WTC11 (cell line): ENCODE measurements at regions not wholly inside any gene's neighbourhood (a gene's known extent, or its start where the extent isn't known, plus 50 kb on each side); places are given as distances from the start of the nearest gene placed in this dataset.

Source experiments
- ATAC-seq: fragments of 200-7000 bp; cut with Tn5 transposase; 2 replicates; pipeline ENCODE4 v1.10.0; 2021; ENCODE audit warnings: mild to moderate bottlenecking, moderate library complexity
- CTCF ChIA-PET: fragments of 300-600 bp; sonication (Branson Sonifier 250); formaldehyde crosslinking; loops from one replicate; lab custom pipeline; 2021; ENCODE audit warnings: antibody characterized with exemption; lab: Charles Lee
- POLR2A ChIA-PET: fragments of 350-600 bp; sonication (Branson Sonifier 250); formaldehyde crosslinking; loops from one replicate; lab custom pipeline; 2021; ENCODE audit warnings: antibody characterized with exemption; lab: Charles Lee
- DNase-seq: peaks from one replicate; pipeline ENCODE4 v3.0.0; 2021; ENCODE audit warnings: low spot score
- H3K27ac Mint-ChIP-seq: 2 replicates; pipeline ENCODE4 v1.8.0; 2021; ENCODE audit warnings: mixed read lengths
- H3K27me3 Mint-ChIP-seq: 2 replicates; pipeline ENCODE4 v1.8.0; 2021; ENCODE audit warnings: low read depth, mild to moderate bottlenecking, moderate library complexity, mixed read lengths
- H3K36me3 Mint-ChIP-seq: 2 replicates; pipeline ENCODE4 v1.8.0; 2021; ENCODE audit warnings: mixed read lengths
- H3K4me1 Mint-ChIP-seq: 2 replicates; pipeline ENCODE4 v1.8.0; 2022; ENCODE audit warnings: mixed read lengths
- H3K4me3 Mint-ChIP-seq: 2 replicates; pipeline ENCODE4 v1.8.0; 2021; ENCODE audit warnings: mild to moderate bottlenecking, moderate library complexity, mixed read lengths
- H3K9me3 Mint-ChIP-seq: 2 replicates; pipeline ENCODE4 v1.8.0; 2021; ENCODE audit warnings: mixed read lengths
- ATF1 ChIP-seq: sonication (generic); formaldehyde crosslinking; IDR thresholded peaks from 2 replicates; pipeline ENCODE4 v1.8.1; 2023; ENCODE audit warnings: mild to moderate bottlenecking, moderate library complexity, missing genetic modification reagents
- CREB1 ChIP-seq: sonication (generic); formaldehyde crosslinking; IDR thresholded peaks from 2 replicates; pipeline ENCODE4 v1.8.0; 2023; ENCODE audit warnings: mild to moderate bottlenecking, missing genetic modification reagents
- CREM ChIP-seq: sonication (generic); formaldehyde crosslinking; IDR thresholded peaks from 2 replicates; pipeline ENCODE4 v1.8.1; 2022; ENCODE audit warnings: mild to moderate bottlenecking, missing genetic modification reagents, moderate library complexity
- JUN ChIP-seq: sonication (generic); formaldehyde crosslinking; IDR thresholded peaks from 2 replicates; pipeline ENCODE4 v1.8.0; 2023; ENCODE audit warnings: mild to moderate bottlenecking, missing genetic modification reagents
- KAT7 ChIP-seq: sonication (generic); formaldehyde crosslinking; IDR thresholded peaks from 2 replicates; pipeline ENCODE4 v1.8.1; 2023; ENCODE audit warnings: missing genetic modification reagents, mild to moderate bottlenecking, borderline replicate concordance
- MXD4 ChIP-seq: fragments of 250-450 bp; sonication (Bioruptor Pico); IDR thresholded peaks from 2 replicates; pipeline ENCODE4 v1.8.0; 2021; ENCODE audit warnings: mild to moderate bottlenecking, moderate library complexity, borderline replicate concordance
- NR1H2 ChIP-seq: sonication (generic); formaldehyde crosslinking; IDR thresholded peaks from 2 replicates; pipeline ENCODE4 v1.9.0; 2021; ENCODE audit warnings: mild to moderate bottlenecking, moderate library complexity, missing genetic modification reagents
- NR2C2 ChIP-seq: sonication (generic); formaldehyde crosslinking; IDR thresholded peaks from 2 replicates; pipeline ENCODE4 v1.8.0; 2022; ENCODE audit warnings: mild to moderate bottlenecking, missing genetic modification reagents
- PRRX2 ChIP-seq: fragments of 250-450 bp; sonication (Bioruptor Pico); IDR thresholded peaks from 2 replicates; pipeline ENCODE4 v1.8.0; 2021; ENCODE audit warnings: mild to moderate bottlenecking
- SMAD4 ChIP-seq: sonication (generic); formaldehyde crosslinking; IDR thresholded peaks from 2 replicates; pipeline ENCODE4 v1.8.0; 2022; ENCODE audit warnings: mild to moderate bottlenecking, missing genetic modification reagents
- SOX15 ChIP-seq: fragments of 250-450 bp; sonication (Bioruptor Pico); IDR thresholded peaks from 2 replicates; pipeline ENCODE4 v1.9.0; 2021; ENCODE audit warnings: mild to moderate bottlenecking
- TCF7 ChIP-seq: sonication (generic); formaldehyde crosslinking; IDR thresholded peaks from 2 replicates; pipeline ENCODE4 v1.8.0; 2022; ENCODE audit warnings: mild to moderate bottlenecking, low read depth, missing genetic modification reagents, moderate library complexity
- TEAD4 ChIP-seq: sonication (generic); formaldehyde crosslinking; IDR thresholded peaks from 2 replicates; pipeline ENCODE4 v1.8.0; 2022; ENCODE audit warnings: mild to moderate bottlenecking, missing genetic modification reagents
- ZNF121 ChIP-seq: sonication (generic); formaldehyde crosslinking; IDR thresholded peaks from 2 replicates; pipeline ENCODE4 v1.8.0; 2023; ENCODE audit warnings: missing genetic modification reagents
- TF ChIP-seq, protein P1 (sequence below): fragments of 200-600 bp; IDR thresholded peaks from 2 replicates; pipeline ENCODE4 v1.8.0; 2022; ENCODE audit warnings: antibody characterized with exemption
- TF ChIP-seq, protein P2 (sequence below): sonication (generic); formaldehyde crosslinking; IDR thresholded peaks from 2 replicates; pipeline ENCODE4 v1.8.1; 2022; ENCODE audit warnings: low read depth, mild to moderate bottlenecking, moderate library complexity, missing genetic modification reagents, borderline replicate concordance
- TF ChIP-seq, protein P3 (sequence below): sonication (generic); formaldehyde crosslinking; IDR thresholded peaks from 2 replicates; pipeline ENCODE4 v1.8.0; 2022; ENCODE audit warnings: mild to moderate bottlenecking, missing genetic modification reagents
- TF ChIP-seq, protein P4 (sequence below): sonication (generic); formaldehyde crosslinking; IDR thresholded peaks from 2 replicates; pipeline ENCODE4 v1.8.0; 2022; ENCODE audit warnings: mild to moderate bottlenecking, missing genetic modification reagents
- TF ChIP-seq, protein P5 (sequence below): fragments of 250-450 bp; sonication (Bioruptor Pico); IDR thresholded peaks from 2 replicates; pipeline ENCODE4 v1.8.0; 2021; ENCODE audit warnings: mild to moderate bottlenecking

DNA sequence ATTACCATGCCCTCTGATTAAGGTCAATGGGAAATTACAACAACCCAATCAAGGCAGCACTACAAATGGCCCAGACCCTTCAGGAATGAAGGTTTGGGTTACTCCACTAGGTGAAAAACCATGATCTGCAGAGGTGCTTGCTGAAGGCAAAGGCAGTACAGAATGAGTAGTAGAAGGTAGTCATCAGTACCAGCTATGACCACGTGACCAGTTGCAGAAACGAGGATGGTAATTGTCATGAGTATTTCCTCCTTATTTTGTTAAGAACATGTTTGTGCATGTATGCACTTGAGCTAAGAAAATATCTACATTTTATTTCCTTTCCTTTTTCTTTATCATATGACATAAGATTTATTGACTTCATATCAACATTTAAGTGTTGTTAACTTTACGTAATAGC, 607.1 kb downstream of the KCNT2 start (continued):
- TF ChIP-seq NR2C2 (CRISPR knock-in tag) (no peak), ATF1 (CRISPR knock-in tag) (no peak), PRRX2 (no peak), SOX15 (no peak)
- TF ChIP-seq, protein P1, sequence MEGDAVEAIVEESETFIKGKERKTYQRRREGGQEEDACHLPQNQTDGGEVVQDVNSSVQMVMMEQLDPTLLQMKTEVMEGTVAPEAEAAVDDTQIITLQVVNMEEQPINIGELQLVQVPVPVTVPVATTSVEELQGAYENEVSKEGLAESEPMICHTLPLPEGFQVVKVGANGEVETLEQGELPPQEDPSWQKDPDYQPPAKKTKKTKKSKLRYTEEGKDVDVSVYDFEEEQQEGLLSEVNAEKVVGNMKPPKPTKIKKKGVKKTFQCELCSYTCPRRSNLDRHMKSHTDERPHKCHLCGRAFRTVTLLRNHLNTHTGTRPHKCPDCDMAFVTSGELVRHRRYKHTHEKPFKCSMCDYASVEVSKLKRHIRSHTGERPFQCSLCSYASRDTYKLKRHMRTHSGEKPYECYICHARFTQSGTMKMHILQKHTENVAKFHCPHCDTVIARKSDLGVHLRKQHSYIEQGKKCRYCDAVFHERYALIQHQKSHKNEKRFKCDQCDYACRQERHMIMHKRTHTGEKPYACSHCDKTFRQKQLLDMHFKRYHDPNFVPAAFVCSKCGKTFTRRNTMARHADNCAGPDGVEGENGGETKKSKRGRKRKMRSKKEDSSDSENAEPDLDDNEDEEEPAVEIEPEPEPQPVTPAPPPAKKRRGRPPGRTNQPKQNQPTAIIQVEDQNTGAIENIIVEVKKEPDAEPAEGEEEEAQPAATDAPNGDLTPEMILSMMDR: no peak
- TF ChIP-seq, protein P2, sequence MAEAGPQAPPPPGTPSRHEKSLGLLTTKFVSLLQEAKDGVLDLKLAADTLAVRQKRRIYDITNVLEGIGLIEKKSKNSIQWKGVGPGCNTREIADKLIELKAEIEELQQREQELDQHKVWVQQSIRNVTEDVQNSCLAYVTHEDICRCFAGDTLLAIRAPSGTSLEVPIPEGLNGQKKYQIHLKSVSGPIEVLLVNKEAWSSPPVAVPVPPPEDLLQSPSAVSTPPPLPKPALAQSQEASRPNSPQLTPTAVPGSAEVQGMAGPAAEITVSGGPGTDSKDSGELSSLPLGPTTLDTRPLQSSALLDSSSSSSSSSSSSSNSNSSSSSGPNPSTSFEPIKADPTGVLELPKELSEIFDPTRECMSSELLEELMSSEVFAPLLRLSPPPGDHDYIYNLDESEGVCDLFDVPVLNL (CRISPR knock-in tag): no peak

DNA sequence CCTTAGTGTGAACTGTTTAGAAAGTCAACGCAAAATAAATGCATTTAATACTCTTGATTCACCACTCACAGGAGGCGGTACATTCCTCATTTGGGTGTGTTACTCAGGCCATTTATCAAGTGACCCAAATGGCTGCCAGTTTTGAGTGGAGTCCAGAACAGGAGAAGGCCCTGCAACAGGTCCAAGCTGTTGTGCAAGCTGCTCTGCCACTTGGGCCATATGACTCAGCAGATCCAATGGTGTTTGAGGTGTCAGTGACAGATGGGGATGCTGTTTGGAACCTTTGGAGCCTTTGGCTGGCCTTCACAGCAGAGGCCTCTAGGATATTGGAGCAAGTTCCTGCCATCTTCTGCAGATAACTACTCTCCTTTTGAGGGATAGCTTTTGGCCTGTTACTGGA, 609.2 kb downstream of the KCNT2 start:
- Mint-ChIP-seq H3K9me3 (peaks cover 34% of the 10 kb centered on the region), H3K27ac (no peak overlapping the region), H3K4me1 (peaks cover 29% of the 10 kb centered on the region), H3K36me3 (peaks cover 33% of the 10 kb centered on the region), H3K27me3 (no peaks in the 10 kb centered on the region), H3K4me3 (no peak overlapping the region)
- POLR2A ChIA-PET: no interaction called here
- TF ChIP-seq ZNF121 (CRISPR knock-in tag): no peak
- no peak for TF ChIP-seq TEAD4
- no peak for TF ChIP-seq CREB1 (CRISPR knock-in tag)
- no peak for TF ChIP-seq SMAD4 (CRISPR knock-in tag)
- TF ChIP-seq CREM (CRISPR knock-in tag): no peak
- TF ChIP-seq KAT7: no peak
- TF ChIP-seq, protein P3, sequence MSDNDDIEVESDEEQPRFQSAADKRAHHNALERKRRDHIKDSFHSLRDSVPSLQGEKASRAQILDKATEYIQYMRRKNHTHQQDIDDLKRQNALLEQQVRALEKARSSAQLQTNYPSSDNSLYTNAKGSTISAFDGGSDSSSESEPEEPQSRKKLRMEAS (CRISPR knock-in tag): no peak
- no peak for TF ChIP-seq NR1H2
- TF ChIP-seq PRRX2: no peak
- no peak for TF ChIP-seq MXD4
- no peak for TF ChIP-seq JUN (CRISPR knock-in tag)
- TF ChIP-seq, protein P4, sequence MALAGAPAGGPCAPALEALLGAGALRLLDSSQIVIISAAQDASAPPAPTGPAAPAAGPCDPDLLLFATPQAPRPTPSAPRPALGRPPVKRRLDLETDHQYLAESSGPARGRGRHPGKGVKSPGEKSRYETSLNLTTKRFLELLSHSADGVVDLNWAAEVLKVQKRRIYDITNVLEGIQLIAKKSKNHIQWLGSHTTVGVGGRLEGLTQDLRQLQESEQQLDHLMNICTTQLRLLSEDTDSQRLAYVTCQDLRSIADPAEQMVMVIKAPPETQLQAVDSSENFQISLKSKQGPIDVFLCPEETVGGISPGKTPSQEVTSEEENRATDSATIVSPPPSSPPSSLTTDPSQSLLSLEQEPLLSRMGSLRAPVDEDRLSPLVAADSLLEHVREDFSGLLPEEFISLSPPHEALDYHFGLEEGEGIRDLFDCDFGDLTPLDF: no peak
- TF ChIP-seq, protein P5, sequence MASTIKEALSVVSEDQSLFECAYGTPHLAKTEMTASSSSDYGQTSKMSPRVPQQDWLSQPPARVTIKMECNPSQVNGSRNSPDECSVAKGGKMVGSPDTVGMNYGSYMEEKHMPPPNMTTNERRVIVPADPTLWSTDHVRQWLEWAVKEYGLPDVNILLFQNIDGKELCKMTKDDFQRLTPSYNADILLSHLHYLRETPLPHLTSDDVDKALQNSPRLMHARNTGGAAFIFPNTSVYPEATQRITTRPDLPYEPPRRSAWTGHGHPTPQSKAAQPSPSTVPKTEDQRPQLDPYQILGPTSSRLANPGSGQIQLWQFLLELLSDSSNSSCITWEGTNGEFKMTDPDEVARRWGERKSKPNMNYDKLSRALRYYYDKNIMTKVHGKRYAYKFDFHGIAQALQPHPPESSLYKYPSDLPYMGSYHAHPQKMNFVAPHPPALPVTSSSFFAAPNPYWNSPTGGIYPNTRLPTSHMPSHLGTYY (CRISPR knock-in tag): no peak
- no peak for TF ChIP-seq TCF7 (CRISPR knock-in tag)
- CTCF ChIA-PET: no interaction called here
- no peak for DNase-seq
- ATAC-seq: no peak

DNA sequence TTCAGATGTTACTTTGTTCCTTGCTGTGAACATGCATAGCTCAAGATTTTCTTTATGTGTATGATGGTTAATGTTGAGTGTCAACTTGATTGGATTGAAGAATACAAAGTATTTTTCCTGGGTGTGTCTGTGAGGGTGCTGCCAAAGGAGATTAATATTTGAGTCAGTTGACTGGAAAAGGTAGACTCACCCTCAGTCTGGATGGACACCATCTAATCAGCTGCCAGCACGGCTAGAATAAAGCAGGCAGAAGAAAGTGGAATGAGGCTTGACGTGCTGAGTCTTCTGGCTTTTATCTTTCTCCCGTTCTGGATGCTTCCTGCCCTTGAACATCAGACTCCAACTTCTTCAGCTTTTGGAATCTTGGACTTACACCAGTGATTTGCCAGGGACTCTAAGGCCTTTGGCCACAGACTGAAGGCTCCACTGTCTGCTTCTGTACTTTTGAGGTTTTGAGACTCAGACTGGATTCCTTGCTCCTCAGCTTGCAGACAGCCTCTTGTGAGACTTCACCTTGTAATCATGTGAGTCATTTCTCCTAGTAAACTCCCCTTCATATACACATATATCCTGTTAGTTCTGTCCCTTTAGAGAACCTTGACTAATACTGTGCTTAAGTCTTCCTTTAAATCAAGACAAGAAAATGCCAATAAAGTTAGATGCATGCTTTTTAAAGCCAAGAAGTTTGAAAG, 626.6 kb downstream of the KCNT2 start:
- DNase-seq: no peak
- ChIA-PET POLR2A (interaction anchor here (0.5 kb wide), 1 partner anchor 41 kb away, joined by 3 read pairs; no protein-coding TSS in a partner anchor), CTCF (no interaction called here)
- H3K9me3 Mint-ChIP-seq: peaks cover 5% of the 10 kb centered on the region
- no peak overlapping the region for H3K27ac Mint-ChIP-seq
- H3K36me3 Mint-ChIP-seq: no peaks in the 10 kb centered on the region
- no peaks in the 10 kb centered on the region for H3K27me3 Mint-ChIP-seq
- no peak overlapping the region for H3K4me3 Mint-ChIP-seq
- no peak for ATAC-seq
- H3K4me1 Mint-ChIP-seq: no peaks in the 10 kb centered on the region
- no peak for TF ChIP-seq ZNF121 (CRISPR knock-in tag)
